GM12874 (cell line): ENCODE measurements at regions not wholly inside any gene's neighbourhood (a gene's known extent, or its start where the extent isn't known, plus 50 kb on each side); places are given as distances from the start of the nearest gene placed in this dataset.

Experiments used
- CTCF ChIP-seq: IDR thresholded peaks from 2 replicates; pipeline ENCODE4 v1.5.1; 2011; ENCODE audit warnings: low read depth, mild to moderate bottlenecking, control low read depth, low read length, moderate library complexity; ENCODE audit not compliant: insufficient read depth

GRCh38 chr1:34606504-34606903, 148.3 kb upstream of the GJB5 start:
- no peak for TF ChIP-seq CTCF

GRCh38 chr1:34610063-34610462, 144.8 kb upstream of the GJB5 start:
- no peak for TF ChIP-seq CTCF

- no peak for TF ChIP-seq CTCF
These were observed 143.3 kb upstream of the GJB5 start for GRCh38 chr1:34611571-34611970.

- no peak for TF ChIP-seq CTCF
These were observed 142.6 kb upstream of the GJB5 start for GRCh38 chr1:34612091-34612827.

GRCh38 chr1:34617321-34618118, 137.3 kb upstream of the GJB5 start:
- no peak for TF ChIP-seq CTCF

GRCh38 chr1:34618381-34618780, 136.5 kb upstream of the GJB5 start:
- TF ChIP-seq CTCF = no peak

GRCh38 chr1:34619256-34619655, 135.6 kb upstream of the GJB5 start:
- no peak for TF ChIP-seq CTCF
